HG02610 (cell line): ENCODE measurements at regions not wholly inside any gene's neighbourhood (a gene's known extent, or its start where the extent isn't known, plus 50 kb on each side); places are given as distances from the start of the nearest gene placed in this dataset.

ENCODE experiments used
- ATAC-seq: cut with Tn5 transposase; IDR thresholded peaks from one replicate; pipeline ENCODE4 v1.9.1; 2021; ENCODE audit warnings: mild to moderate bottlenecking, moderate library complexity; ENCODE audit not compliant: unreplicated experiment

GRCh38 chr9:27625751-27626150 is 52.5 kb upstream of the C9orf72 start:
- ATAC-seq, result no peak

DNA sequence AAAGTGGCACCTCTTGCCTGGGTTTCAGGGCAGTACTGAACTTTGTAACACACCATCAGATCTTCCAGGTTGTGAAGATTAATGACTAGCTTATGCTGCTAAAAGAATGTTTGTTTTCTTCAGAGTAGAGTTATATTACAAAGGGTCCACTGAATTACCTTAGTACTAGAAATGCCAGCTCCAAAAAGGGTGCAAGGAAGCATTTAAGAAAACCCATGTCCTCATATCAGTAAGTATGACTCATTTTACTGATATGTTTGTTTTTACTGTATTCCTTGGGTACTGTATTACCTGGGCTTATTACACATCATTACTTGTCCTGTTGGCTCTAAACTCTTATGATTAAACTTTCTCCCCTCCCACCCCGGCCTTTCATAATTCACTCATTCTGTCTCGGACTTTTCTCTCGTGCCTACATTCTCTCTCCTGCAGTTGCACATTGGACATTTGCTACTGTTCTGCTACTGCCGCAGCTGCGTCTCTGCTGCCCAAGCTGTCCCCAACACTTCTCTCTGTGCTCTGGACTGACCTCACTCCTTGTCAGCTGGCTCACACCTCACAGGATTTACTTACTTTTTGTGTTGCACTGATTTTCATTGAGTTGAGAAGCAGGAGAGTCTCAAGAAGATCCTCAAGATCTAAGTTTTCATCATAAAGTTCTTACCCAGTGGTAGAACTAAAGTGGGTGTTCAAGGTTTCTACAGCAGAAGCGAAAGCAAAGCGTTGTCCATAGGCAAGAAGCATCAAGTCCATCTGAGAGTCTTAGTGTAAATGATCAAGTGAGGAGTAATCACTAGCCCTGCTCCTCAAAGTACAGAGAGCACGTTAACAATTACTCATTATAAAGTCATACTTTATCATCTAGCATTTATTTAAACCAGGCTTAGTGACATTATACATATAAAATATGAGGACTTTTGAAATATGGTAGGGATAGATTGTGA is 53.2 kb upstream of the C9orf72 start:
- ATAC-seq, result no peak

DNA sequence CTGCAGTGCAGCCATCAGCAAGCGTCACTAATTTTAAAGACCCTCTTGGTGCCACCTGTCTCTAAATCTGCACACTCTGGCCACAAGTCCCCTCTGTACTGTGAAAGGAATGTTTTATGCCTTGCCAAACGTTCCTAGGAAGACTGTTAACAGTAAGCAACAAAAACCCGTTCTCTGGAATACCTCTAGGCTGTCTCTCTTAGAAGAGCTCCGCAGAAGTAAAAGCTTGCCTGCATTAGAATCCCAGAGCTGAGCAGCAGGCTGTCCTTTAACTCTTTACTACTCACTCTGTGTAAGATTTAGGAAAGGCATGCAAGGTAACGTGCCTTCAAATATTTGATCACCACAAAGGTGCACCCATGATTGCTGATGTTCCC is 53.9 kb upstream of the C9orf72 start:
- no peak for ATAC-seq

DNA sequence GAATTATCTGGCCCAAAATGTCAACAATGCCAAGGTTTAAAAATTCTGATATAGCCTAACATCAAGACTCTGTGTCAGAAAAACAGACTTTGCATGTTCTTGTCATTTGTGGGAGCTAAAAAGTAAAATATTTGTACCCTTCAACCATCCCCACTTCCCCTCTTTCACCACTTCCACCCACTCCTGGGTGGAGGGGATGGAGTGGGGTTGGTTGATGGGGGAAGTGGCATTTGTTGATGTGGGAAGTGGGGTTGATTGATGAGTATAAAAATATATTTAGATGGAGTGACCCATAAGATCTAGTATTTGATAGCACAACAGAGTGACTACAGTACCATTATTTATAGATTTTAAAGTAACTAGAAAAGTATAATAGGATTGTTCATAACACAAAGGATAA is 55.0 kb upstream of the C9orf72 start:
- no peak for ATAC-seq

- no peak for ATAC-seq
These were observed 56.1 kb upstream of the C9orf72 start for GRCh38 chr9:27629425-27629824.

GRCh38 chr9:27632254-27632653 is 59.0 kb upstream of the C9orf72 start:
- ATAC-seq, result no peak

GRCh38 chr9:27633764-27634163 is 60.5 kb upstream of the C9orf72 start:
- ATAC-seq, result no peak

- ATAC-seq, result peak; percentile 72
These were observed 61.6 kb upstream of the C9orf72 start for GRCh38 chr9:27634879-27635278.

DNA sequence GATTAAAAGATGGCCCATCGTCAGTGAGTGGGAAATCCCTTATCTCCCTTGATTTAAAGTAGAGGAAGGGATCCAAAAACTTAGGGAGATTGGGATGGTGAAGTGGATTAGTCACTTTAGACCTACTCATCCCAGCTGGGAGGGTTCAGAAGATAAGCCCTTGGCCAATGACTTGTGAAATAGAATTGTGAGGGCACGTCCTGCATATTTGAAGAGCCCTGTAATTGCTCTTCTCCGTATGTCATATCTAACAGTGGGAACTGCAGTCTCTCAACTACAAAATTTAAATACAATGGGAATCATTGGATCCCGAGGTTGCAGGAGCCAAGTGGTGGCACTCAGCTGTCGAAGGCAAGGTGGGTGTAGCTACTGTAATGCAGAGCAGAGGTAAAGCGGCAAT is 65.4 kb upstream of the C9orf72 start:
- no peak for ATAC-seq

DNA sequence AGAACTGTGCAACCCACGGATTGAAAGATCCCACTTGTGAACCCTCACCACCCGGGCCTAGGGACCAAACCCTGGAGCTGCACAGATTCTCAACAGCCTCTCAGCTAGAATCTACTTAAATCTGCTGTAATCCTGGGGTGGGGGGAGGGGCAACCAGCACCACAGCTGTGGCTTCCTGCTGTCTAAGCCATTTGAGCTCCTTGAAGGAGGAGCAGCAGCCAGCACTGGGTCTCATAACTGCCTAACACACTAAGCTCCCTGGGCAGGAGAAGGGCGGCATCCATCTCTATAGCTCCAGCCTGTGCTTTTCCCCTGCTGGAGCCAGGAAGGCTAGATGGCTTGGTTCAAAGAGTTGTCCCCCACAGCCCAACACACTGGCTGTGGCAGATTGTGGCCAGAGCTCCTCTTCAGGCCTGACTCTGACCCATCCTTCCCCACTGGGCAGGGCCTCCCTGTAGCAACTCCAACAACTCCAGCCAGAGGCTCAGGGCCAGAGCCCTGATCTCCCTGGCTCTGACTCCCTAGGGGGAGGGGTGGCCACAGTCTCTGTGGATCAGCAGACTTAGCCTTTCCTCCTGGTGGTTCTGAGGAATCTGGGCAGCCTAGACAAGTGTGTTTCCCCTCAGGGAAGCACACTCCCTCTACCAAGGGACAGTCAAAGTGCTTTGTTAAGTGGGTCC is 72.0 kb upstream of the C9orf72 start:
- no peak for ATAC-seq

DNA sequence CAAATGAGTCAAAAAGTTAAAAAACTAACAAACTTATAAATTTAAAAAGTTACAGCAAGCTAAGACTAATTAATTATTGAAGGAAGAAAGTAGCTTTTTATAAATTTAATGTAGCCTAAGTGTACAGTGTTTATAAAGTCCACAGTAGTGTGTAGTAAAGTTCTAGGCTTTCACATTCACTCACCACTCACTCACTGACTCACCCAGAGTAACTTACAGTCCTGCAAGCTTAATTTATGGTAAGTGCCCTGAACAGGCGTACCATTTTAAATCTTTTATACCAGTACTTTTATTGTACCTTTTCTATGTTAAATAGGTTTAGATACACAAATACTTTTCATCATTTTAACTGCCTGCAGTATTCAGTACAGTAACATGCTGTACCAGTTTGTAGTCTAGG is 80.0 kb upstream of the C9orf72 start:
- ATAC-seq, result no peak

DNA sequence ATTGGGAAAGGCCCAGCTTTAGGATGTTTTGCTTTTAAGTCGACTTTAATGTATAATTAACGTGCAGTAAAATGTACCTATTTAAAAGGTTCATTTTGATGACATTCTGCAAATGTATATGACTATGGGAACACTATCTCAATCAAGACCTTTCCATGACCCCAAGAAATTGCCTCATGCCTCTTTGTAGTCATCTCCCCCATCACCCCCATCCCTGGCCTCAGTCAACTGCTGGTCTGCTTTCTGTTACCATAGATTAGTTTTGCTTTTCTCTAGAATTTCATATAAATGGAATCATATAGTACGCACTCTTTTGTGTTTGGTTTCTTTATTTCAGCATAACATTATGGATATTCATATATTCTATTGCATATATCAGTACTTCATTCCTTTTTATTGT is 80.7 kb upstream of the C9orf72 start:
- no peak for ATAC-seq

DNA sequence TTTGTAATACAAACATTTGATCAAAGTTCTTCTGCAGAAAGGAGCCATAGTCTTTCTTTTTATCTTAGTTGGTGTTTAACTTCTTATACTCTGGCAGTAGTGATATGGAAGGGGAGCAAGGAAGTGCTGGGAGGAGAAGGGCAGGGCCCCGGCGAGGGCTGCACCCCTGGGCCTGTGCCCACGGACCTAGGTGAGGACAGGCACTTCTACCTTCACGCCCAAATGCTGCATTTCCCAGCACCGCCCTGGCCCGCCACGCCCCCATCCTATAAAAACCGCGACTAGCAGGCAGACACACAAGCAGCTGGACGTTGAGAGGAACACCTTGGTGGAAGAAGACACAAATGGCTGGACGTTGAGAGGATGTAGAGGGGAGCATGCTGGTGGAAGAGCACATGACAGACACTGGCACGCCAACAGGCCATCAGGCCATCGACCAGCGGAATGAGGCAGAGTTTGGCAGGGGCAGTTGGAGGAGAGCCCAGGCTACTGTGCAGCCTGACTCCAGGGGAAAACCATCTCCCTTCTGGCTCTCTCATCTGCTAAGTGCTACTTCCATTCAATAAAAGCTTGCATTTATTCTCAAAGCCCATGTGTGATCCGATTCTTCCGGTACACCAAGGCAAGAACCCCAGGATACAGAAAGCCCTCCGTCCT is 81.5 kb upstream of the C9orf72 start:
- ATAC-seq, result no peak

GRCh38 chr9:27655441-27655840 is 82.2 kb upstream of the C9orf72 start:
- no peak for ATAC-seq

DNA sequence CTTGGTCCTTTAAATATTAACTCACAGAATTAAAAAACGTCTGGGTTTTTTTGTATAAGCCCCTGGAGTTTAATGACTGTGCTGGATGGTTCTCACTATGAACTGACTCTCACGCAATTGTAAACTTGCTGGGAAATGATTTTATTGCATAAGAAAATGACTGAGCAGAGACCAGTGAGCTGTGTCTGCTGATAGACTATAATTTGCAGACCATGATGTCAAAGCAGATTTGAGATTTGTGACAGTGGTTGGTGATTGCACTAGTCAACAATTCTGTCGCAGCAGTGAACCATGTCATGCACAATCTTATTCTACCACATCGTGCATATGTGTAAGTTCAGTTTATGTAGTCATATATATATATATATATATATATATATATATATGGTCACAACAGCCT is 85.7 kb upstream of the C9orf72 start:
- ATAC-seq, result no peak

DNA sequence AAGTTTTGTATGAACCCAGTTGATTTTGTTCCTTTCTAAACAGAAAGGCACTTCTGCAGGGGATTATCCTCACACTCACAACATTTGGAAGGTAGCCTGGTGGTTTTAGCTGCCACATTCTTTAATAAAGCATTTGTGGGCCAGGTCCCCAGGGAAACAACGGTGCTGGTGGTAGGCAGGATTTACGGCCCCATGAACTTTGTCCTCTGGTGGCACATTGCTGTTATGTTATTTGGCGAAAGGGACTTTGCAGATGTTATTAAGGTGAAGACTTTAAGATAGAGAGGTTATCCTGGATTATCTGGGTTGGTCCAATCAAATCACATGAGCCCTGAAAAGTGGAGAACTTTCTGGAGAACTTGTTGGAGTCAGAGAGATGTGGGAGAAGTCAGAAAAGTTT is 86.3 kb upstream of the C9orf72 start:
- ATAC-seq, result no peak

DNA sequence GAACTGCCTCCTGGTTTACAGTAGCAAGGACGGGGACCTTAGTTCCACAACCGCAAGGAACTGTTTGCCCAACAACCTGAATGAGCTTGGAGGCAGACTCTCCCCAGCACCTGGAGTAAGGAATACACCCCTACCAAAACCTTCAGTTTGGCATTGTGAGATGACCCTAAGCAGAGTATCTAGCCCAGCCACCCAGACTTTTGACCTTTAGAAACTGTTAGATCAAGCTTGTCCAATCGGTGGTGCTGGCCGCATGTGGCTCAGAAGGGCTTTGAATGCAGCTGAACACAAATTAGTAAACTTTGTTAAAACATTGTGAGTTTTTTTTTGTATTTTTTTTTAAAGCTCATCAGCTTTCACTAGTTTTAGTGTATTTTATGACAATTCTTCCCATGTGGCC is 86.9 kb upstream of the C9orf72 start:
- no peak for ATAC-seq

DNA sequence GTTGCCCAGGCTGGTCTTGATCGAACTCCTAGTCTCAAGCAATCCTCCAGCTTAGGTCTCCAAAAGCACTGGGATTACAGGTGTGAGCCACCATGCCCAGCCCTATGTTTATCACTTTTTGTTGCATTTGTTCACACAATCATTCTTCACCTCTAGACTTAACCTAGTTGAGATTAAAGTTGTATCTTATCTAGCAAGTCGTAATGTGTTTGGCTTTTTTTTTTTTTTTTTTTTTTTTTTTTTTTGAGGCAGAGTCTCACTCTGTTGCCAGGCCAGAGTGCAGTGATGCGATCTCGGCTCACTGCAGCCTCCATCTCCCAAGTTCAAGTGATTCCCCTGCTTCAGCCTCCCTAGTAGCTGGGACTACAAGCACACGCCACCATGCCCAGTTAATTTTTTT is 90.2 kb upstream of the C9orf72 start:
- ATAC-seq, result no peak

DNA sequence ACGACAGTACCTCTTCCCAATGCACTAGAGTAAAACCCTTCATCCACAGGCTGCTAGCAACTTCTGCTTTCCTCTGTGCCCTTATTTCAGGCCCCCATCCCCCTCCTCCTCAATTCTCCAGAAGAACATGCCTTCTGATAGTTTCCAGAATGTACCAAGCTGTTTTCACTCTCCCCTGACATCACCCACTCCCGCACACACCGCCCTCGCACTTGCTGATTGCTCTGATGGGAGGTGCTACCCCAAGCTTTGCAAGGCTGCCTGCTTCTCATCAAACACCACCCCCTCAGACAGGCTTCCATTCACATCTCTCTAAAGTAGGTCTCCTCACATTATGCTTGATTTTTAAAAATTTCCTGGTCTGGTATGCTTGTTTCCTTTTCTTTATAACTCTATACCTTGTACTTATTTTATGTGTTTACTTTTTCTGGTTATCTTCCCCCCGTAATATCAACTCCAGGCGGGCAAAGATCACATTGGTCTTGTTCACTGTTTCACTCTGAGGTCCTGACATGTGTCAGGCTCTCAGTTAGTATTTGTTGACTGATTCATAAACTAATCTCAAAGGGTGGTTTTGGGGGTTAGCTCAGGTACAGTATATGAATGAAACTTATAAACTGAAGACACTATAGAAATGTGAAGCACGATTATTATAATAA is 91.0 kb upstream of the C9orf72 start:
- ATAC-seq, result no peak

GRCh38 chr9:27665136-27665535 is 91.9 kb upstream of the C9orf72 start:
- no peak for ATAC-seq

DNA sequence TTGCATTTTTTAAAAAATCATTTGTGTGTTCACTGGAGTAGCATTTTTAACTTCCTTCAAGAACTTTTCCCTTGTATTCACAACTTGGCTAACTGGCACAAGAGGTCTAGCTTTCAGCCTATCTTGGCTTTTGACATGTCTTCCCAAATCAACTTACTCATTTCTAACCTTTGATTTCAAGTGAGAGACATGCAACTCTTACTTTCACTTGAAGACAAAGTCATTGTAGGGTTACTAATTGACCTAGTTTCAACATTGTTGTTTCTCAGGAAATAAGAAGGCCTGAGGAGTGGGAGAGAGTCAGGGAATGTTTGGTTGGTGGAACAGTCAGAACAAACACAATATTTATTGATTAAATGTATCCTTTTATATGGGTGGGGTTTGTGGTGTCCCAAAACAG is 95.0 kb upstream of the C9orf72 start:
- ATAC-seq, result no peak
